GM18502 (cell line): ENCODE measurements at regions not wholly inside any gene's neighbourhood (a gene's known extent, or its start where the extent isn't known, plus 50 kb on each side); places are given as distances from the start of the nearest gene placed in this dataset.
A peak's percentile ranks its signal among the peaks of the same experiment; 100 is the strongest.

Experiments
- ATAC-seq: cut with Tn5 transposase; IDR thresholded peaks from one replicate; pipeline ENCODE4 v1.9.1; 2021; ENCODE audit warnings: mild to moderate bottlenecking; ENCODE audit not compliant: unreplicated experiment, poor library complexity

- ATAC-seq: peak; percentile 92
Observed at GRCh38 chr18:26621161-26622026, 73.0 kb upstream of the KCTD1 start.

DNA sequence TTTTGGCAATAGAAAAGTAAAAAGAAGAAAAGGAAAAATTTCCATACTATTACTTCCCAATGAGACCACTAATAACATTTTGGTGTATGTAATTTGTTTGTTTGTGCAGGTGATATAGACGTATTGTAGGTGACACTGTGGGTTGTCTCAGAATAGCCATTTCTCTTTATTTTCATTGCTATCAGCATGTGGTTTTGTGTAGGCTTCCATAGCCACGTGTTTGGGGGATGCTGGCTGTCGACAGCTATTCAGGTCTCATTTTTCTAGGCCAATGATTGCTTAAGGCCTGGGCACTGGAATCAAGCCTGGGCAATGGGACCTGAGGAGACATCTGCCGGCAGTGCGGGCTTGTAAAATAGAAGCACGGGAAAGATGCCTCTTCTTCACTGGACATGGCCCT, 71.0 kb upstream of the KCTD1 start:
- ATAC-seq: no peak

DNA sequence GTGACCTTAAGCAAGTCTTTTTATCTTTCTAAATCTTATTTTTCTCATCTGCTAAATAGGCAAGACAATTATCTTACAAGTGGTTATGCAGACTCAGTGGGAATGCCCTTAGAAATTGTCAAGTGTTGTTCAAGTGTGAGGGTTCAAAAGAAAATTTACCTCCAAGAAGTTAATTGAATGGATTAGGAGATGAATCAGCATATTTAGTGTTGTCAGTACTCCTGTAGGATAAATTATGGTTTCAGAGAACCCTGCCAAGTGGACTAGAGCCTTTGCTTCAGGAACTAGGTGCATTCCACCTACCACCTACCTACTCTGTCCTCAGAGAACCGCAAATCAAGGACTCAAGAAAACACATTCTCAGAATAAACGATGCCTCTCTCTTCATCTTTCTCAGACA, 69.8 kb upstream of the KCTD1 start:
- ATAC-seq: no peak

DNA sequence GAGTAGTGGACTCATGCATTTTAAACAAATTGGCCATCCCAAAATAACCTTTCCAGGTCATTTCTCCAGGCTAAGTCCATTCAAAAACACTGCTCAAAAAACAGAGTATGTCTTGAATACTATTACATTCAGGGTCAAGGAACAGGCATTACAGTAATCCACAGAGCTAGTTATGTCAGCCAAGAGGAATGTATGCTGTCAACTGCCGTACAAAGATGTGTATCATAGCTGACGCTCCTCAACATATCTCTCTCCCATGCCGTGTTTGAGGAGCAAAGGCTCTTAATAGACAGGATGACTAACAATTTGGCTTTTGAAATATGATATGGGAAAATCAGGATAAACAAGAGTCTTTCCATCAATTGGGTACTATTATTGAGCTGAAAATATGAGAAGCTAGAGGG, 68.8 kb upstream of the KCTD1 start:
- ATAC-seq: no peak

GRCh38 chr18:26614374-26614773, 66.0 kb upstream of the KCTD1 start:
- ATAC-seq: no peak
